ENCODE measurements at regions not wholly inside any gene's neighbourhood (a gene's known extent, or its start where the extent isn't known, plus 50 kb on each side); places are given as distances from the start of the nearest gene placed in this dataset.

DNA sequence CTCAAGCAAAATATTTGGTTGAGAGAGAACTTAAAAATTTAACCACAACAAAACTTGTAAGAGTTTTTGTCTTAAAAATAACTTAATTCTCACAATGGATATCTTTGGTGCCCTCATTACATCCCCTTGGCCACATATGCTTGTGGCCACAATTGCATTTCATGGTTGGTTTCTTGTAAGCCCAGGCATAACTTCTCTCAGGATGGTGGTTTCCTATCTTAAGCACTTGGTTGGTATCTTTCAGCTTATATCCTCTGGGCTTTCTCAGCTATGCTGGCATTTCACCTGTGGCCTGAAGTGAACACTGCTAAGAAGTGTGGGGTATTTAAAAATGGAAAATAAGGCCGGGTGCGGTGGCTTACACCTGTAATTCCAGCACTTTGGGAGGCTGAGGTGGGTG is 212.4 kb upstream of the MEF2C start:
- H3K56ac ChIP-seq (ENCODE audit: extremely low read depth, insufficient read depth, low read length), result no peak overlapping the region
- H4K5ac ChIP-seq (ENCODE audit: low read depth, low read length), result no peak overlapping the region
- no peak for TF ChIP-seq RFX5 (IDR thresholded peaks at IDR 0.05; ENCODE audit: low read depth, low read length)
- TF ChIP-seq SMC3 (IDR thresholded peaks at IDR 0.05; ENCODE audit: low read depth, low read length), result no peak
- TF ChIP-seq, protein P1, sequence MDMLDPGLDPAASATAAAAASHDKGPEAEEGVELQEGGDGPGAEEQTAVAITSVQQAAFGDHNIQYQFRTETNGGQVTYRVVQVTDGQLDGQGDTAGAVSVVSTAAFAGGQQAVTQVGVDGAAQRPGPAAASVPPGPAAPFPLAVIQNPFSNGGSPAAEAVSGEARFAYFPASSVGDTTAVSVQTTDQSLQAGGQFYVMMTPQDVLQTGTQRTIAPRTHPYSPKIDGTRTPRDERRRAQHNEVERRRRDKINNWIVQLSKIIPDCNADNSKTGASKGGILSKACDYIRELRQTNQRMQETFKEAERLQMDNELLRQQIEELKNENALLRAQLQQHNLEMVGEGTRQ (IDR thresholded peaks at IDR 0.05; ENCODE audit: low read depth, low read length), result no peak
- no peak for TF ChIP-seq BHLHE40 (IDR thresholded peaks at IDR 0.05; ENCODE audit: low read depth, low read length)
- no peak for TF ChIP-seq NFE2L2 (IDR thresholded peaks at IDR 0.05; ENCODE audit: low read depth, low read length)
- TF ChIP-seq MXI1 (IDR thresholded peaks at IDR 0.05; ENCODE audit: borderline replicate concordance, low read depth, low read length), result no peak
- TF ChIP-seq POLR2A (IDR thresholded peaks at IDR 0.05; ENCODE audit: low read depth, low read length), result no peak
- no peak for TF ChIP-seq MAFK (IDR thresholded peaks at IDR 0.05; ENCODE audit: low read depth, low read length)
- no peak for TF ChIP-seq CHD1 (IDR thresholded peaks at IDR 0.05; ENCODE audit: low read depth, low read length)
- no peak for TF ChIP-seq MAZ (IDR thresholded peaks at IDR 0.05; ENCODE audit: borderline replicate concordance, low read depth, low read length)
- H3K9me3 ChIP-seq (ENCODE audit: control insufficient read depth, insufficient read depth, low read length), result no peaks in the 10 kb centered on the region
- no peak overlapping the region for H4K8ac ChIP-seq (ENCODE audit: low read depth in 2 of 2, low read length in 2 of 2)
- no peak overlapping the region for H2BK5ac ChIP-seq (ENCODE audit: low read depth, low read length, poor library complexity, severe bottlenecking)
- H2BK15ac ChIP-seq (ENCODE audit: low read depth, low read length), result no peak overlapping the region
- DNase-seq, result no peak
- ChIA-PET POLR2A (ENCODE audit: unreplicated experiment) (interaction anchor here (0.6 kb wide), 1 partner anchor 33 kb away, joined by 5 read pairs; no protein-coding TSS in a partner anchor), CTCF (interaction anchor here (0.6 kb wide), 1 partner anchor 15 kb away, joined by 3 read pairs; no protein-coding TSS in a partner anchor)
- no peak overlapping the region for H2AFZ ChIP-seq (replicated peaks; ENCODE audit: low read length, poor library complexity)
- no peak overlapping the region for H2AK5ac ChIP-seq (ENCODE audit: low read depth, low read length)
- in situ Hi-C loops (cut with MboI; ENCODE audit: low sequenced_read_pairs) (no loop called here), intact Hi-C loops (cut with micrococcal nuclease) (no loop called here), dilution Hi-C loops (cut with HindIII; ENCODE audit: low sequenced_read_pairs, unreplicated experiment) (no loop called here)
- H3K4me3 ChIP-seq (ENCODE audit: insufficient read depth, low read depth, low read length), result no peak overlapping the region
- no peak overlapping the region for H3K4me2 ChIP-seq (ENCODE audit: low read depth, low read length)
- no peak overlapping the region for H3K4ac ChIP-seq (ENCODE audit: low read depth, low read length)
- no peaks in the 10 kb centered on the region for H3K36me3 ChIP-seq (ENCODE audit: control insufficient read depth, insufficient read depth, low read length)
- H2AK9ac ChIP-seq (replicated peaks; ENCODE audit: low read depth, low read length, poor library complexity), result no peak overlapping the region
- no peak overlapping the region for H3K9ac ChIP-seq (ENCODE audit: low read depth, low read length)
- H3K23ac ChIP-seq (ENCODE audit: low read depth, low read length), result no peak overlapping the region
- H3K14ac ChIP-seq (replicated peaks; ENCODE audit: low read depth, low read length), result no peak overlapping the region
- H3K27ac ChIP-seq (ENCODE audit: insufficient read depth, low read length), result no peak overlapping the region
- H4K20me1 ChIP-seq (ENCODE audit: insufficient read depth, low read length), result no peaks in the 10 kb centered on the region
- H3K27me3 ChIP-seq (ENCODE audit: control insufficient read depth, insufficient read depth, low read length), result no peaks in the 10 kb centered on the region
- no peak overlapping the region for H3K18ac ChIP-seq (ENCODE audit: low read depth, low read length)
- no peak overlapping the region for H4K91ac ChIP-seq (ENCODE audit: insufficient read depth, low read depth, low read length)
- BruUV-seq (replicated peaks), result no TSS peak
- no peak overlapping the region for H2BK120ac ChIP-seq (ENCODE audit: low read depth, low read length)
- no peaks in the 10 kb centered on the region for H3K4me1 ChIP-seq (ENCODE audit: control insufficient read depth, insufficient read depth, low read length)
- ATAC-seq (ENCODE audit: low read depth), result no peak
- no peak overlapping the region for H2BK20ac ChIP-seq (ENCODE audit: low read depth, low read length)
- H3K79me1 ChIP-seq (ENCODE audit: low read depth in 1 of 2, low read length in 2 of 2), result no peaks in the 10 kb centered on the region
- no peaks in the 10 kb centered on the region for H3K9me1 ChIP-seq (ENCODE audit: insufficient read depth, low read length)
- 82% methylated on average over 2 of the region's 2 CpGs; no CpG with 5 or more reads in 1 of the 2 experiments for WGBS, 2 experiments (ENCODE audit: extremely low coverage in 2 of 2, insufficient read length in 1 of 2)
